Uterus (tissue), 2 donors: ENCODE measurements at regions not wholly inside any gene's neighbourhood (a gene's known extent, or its start where the extent isn't known, plus 50 kb on each side); places are given as distances from the start of the nearest gene placed in this dataset.

ENCODE experiments used
- POLR2A ChIP-seq, 2 donors: fragments of 450-650 bp; IDR thresholded peaks; one replicate each; pipeline ENCODE4 v1.6.1; 2016; ENCODE audit warnings: antibody characterized with exemption in 2 of 2, mild to moderate bottlenecking in 1 of 2, moderate library complexity in 1 of 2
- TF ChIP-seq, protein P1 (sequence below), 4 experiments: fragments of 200-600 bp in 2 of 4; fragments of 450-650 bp in 2 of 4; sonication (generic) in 2 of 4; IDR thresholded peaks; one replicate each; pipeline ENCODE4 v1.5.1; 2016 to 2019; ENCODE audit warnings: antibody characterized with exemption in 4 of 4, mild to moderate bottlenecking in 2 of 4, moderate library complexity in 1 of 4

DNA sequence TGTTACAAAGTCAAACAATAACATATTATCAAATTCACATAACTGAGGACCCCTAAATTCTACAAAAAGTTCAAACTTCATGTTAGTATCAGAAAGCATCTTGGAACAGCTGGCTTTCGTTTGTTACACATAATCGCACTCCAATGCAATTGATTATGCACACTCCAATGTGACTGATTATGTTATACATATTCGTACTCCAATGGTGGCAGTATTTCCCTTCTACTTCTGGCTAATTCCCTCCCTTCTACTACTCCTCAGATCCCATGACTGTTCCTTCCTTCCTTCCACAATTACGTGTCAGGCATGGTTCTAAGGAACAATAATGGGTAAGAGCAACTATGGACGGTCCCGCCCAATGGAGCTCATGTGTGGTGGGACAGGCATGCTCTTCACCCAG is 137.1 kb upstream of the CCDC150 start:
- TF ChIP-seq POLR2A (IDR thresholded peaks at IDR 0.05) = no peak
- TF ChIP-seq, protein P1, sequence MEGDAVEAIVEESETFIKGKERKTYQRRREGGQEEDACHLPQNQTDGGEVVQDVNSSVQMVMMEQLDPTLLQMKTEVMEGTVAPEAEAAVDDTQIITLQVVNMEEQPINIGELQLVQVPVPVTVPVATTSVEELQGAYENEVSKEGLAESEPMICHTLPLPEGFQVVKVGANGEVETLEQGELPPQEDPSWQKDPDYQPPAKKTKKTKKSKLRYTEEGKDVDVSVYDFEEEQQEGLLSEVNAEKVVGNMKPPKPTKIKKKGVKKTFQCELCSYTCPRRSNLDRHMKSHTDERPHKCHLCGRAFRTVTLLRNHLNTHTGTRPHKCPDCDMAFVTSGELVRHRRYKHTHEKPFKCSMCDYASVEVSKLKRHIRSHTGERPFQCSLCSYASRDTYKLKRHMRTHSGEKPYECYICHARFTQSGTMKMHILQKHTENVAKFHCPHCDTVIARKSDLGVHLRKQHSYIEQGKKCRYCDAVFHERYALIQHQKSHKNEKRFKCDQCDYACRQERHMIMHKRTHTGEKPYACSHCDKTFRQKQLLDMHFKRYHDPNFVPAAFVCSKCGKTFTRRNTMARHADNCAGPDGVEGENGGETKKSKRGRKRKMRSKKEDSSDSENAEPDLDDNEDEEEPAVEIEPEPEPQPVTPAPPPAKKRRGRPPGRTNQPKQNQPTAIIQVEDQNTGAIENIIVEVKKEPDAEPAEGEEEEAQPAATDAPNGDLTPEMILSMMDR (IDR thresholded peaks at IDR 0.05) = no peak
